SK-N-SH (cell line): ENCODE measurements at regions not wholly inside any gene's neighbourhood (a gene's known extent, or its start where the extent isn't known, plus 50 kb on each side); places are given as distances from the start of the nearest gene placed in this dataset.
A peak's percentile ranks its signal among the peaks of the same experiment; 100 is the strongest.

Experiments
- CTCF ChIA-PET: fragments of 300-600, 350-600 bp; formaldehyde crosslinking; extraction: SDS; loops from one replicate; lab custom pipeline; 2021; lab: Yijun Ruan, JAX
- POLR2A ChIA-PET: fragments of 350-600 bp; sonication (Branson Sonifier 250); formaldehyde crosslinking; extraction: SDS; loops from one replicate; lab custom pipeline; 2020; ENCODE audit warnings: antibody characterized with exemption, inconsistent platforms; lab: Yijun Ruan, JAX
- DNase-seq: peaks from one replicate; pipeline ENCODE4 v3.0.0; 2012
- H2AFZ ChIP-seq: fragments of 200-600 bp; sonication (generic); 2 replicates; pipeline ENCODE4 v1.8.1; 2016; ENCODE audit warnings: antibody characterized with exemption, mild to moderate bottlenecking, low read depth
- H3F3A ChIP-seq: fragments of 200-600 bp; sonication (generic); replicated peaks from 2 replicates; pipeline ENCODE3; 2016; ENCODE audit warnings: antibody characterized with exemption, mild to moderate bottlenecking; ENCODE audit not compliant: insufficient read depth
- H3K27ac ChIP-seq, 2 experiments: fragments of 200-500 bp in 1 of 2; fragments of 200-600 bp in 1 of 2; sonication (Bioruptor generic) in 1 of 2; sonication (generic), shearing (Covaris generic) in 1 of 2; 2 replicates each; pipeline versions ENCODE4 v1.5.1 to v1.6.1; 2014 to 2016; ENCODE audit warnings: low read depth in 2 of 2, inconsistent platforms in 1 of 2, low read length in 1 of 2, mild to moderate bottlenecking in 1 of 2, mixed read lengths in 1 of 2
- H3K27me3 ChIP-seq: fragments of 200-600 bp; sonication (generic), shearing (Covaris generic); 2 replicates; pipeline ENCODE4 v1.6.1; 2016; ENCODE audit warnings: mixed run types; ENCODE audit not compliant: insufficient read depth
- H3K36me3 ChIP-seq, 2 experiments: fragments of 200-500 bp in 1 of 2; fragments of 200-600 bp in 1 of 2; sonication (Bioruptor generic) in 1 of 2; sonication (generic) in 1 of 2; replicated peaks in 1 of 2; 2 replicates each; pipeline versions ENCODE3 to v1.5.1; 2014 to 2016; ENCODE audit warnings: low read length in 1 of 2, mild to moderate bottlenecking in 1 of 2; ENCODE audit not compliant: insufficient read depth in 2 of 2, control insufficient read depth in 1 of 2
- H3K4me1 ChIP-seq, 2 experiments: fragments of 200-500 bp in 1 of 2; fragments of 200-600 bp in 1 of 2; sonication (Bioruptor generic) in 1 of 2; sonication (generic), shearing (Covaris generic) in 1 of 2; 2 replicates each; pipeline versions ENCODE4 v1.5.1 to v1.6.1; 2014 to 2016; ENCODE audit warnings: low read depth in 1 of 2, low read length in 1 of 2, mixed run types in 1 of 2; ENCODE audit not compliant: insufficient read depth in 2 of 2, control insufficient read depth in 1 of 2
- H3K4me2 ChIP-seq: fragments of 200-600 bp; sonication (generic), shearing (Covaris generic); 2 replicates; pipeline ENCODE4 v1.6.1; 2017; ENCODE audit warnings: mixed run types
- H3K4me3 ChIP-seq, 2 experiments: fragments of 200-500 bp in 1 of 2; fragments of 200-600 bp in 1 of 2; sonication (Bioruptor generic) in 1 of 2; sonication (generic), shearing (Covaris generic) in 1 of 2; 2 replicates each; pipeline versions ENCODE4 v1.5.1 to v1.8.1; 2014 to 2016; ENCODE audit warnings: low read depth in 2 of 2, inconsistent platforms in 1 of 2, low read length in 1 of 2, mild to moderate bottlenecking in 1 of 2, mixed read lengths in 1 of 2, moderate library complexity in 1 of 2
- H3K79me2 ChIP-seq: fragments of 200-600 bp; sonication (generic); 2 replicates; pipeline ENCODE4 v1.8.1; 2017; ENCODE audit warnings: mild to moderate bottlenecking; ENCODE audit not compliant: insufficient read depth
- H3K9ac ChIP-seq: fragments of 200-600 bp; sonication (generic); 2 replicates; pipeline ENCODE4 v1.6.1; 2017; ENCODE audit warnings: mixed run types
- H3K9me2 ChIP-seq: fragments of 200-600 bp; sonication (generic); 2 replicates; pipeline ENCODE4 v1.6.1; 2017; ENCODE audit warnings: mixed run types
- H3K9me3 ChIP-seq: fragments of 200-600 bp; sonication (generic); 2 replicates; pipeline ENCODE4 v1.6.1; 2017; ENCODE audit warnings: mixed run types, mild to moderate bottlenecking, moderate library complexity
- H4K20me1 ChIP-seq: fragments of 200-600 bp; sonication (generic); 2 replicates; pipeline ENCODE4 v1.6.1; 2017; ENCODE audit warnings: mild to moderate bottlenecking, mixed run types; ENCODE audit not compliant: insufficient read depth
- CHD2 ChIP-seq: fragments of 150-350 bp; IDR thresholded peaks from 2 replicates; pipeline ENCODE4 v1.6.1; 2018; ENCODE audit warnings: low read length; ENCODE audit not compliant: partially characterized antibody
- EP300 ChIP-seq, 2 experiments: IDR thresholded peaks; 2 replicates each; pipeline versions ENCODE4 v1.4.0 to v1.6.1; 2012; ENCODE audit warnings: borderline replicate concordance in 1 of 2, low read depth in 1 of 2, low read length in 1 of 2
- GATA2 ChIP-seq: sonication (generic); formaldehyde crosslinking; IDR thresholded peaks from 2 replicates; pipeline ENCODE4 v1.5.0; 2020; ENCODE audit warnings: mild to moderate bottlenecking, missing genetic modification reagents
- JUND ChIP-seq: IDR thresholded peaks from 2 replicates; pipeline ENCODE4 v1.4.0; 2012
- MEF2A ChIP-seq: IDR thresholded peaks from 2 replicates; pipeline ENCODE4 v1.4.0; 2012; ENCODE audit warnings: low read depth, borderline replicate concordance
- MXI1 ChIP-seq: IDR thresholded peaks from 2 replicates; pipeline ENCODE4 v1.6.1; 2012; ENCODE audit warnings: mild to moderate bottlenecking, low read depth, low read length, improper control_type of control experiment
- NFIC ChIP-seq: IDR thresholded peaks from 2 replicates; pipeline ENCODE4 v1.4.0; 2012; ENCODE audit warnings: borderline replicate concordance
- POLR2AphosphoS5 ChIP-seq: IDR thresholded peaks from 2 replicates; pipeline ENCODE4 v1.6.1; 2012; ENCODE audit warnings: low read depth, low read length
- RAD21 ChIP-seq: IDR thresholded peaks from 2 replicates; pipeline ENCODE4 v1.6.1; 2012; ENCODE audit warnings: mild to moderate bottlenecking, low read length
- RCOR1 ChIP-seq: fragments of 150-350 bp; IDR thresholded peaks from 2 replicates; pipeline ENCODE4 v1.6.1; 2017; ENCODE audit warnings: antibody characterized with exemption, low read length
- RFX5 ChIP-seq: IDR thresholded peaks from 2 replicates; pipeline ENCODE4 v1.6.1; 2012; ENCODE audit warnings: mild to moderate bottlenecking, improper control_type of control experiment, low read length
- RXRA ChIP-seq: IDR thresholded peaks from 2 replicates; pipeline ENCODE4 v1.4.0; 2012; ENCODE audit warnings: low read depth, mild to moderate bottlenecking, borderline replicate concordance
- TAF1 ChIP-seq: IDR thresholded peaks from 2 replicates; pipeline ENCODE4 v1.6.1; 2012; ENCODE audit warnings: low read depth, mild to moderate bottlenecking, low read length, moderate library complexity, borderline replicate concordance
- TCF12 ChIP-seq: IDR thresholded peaks from 2 replicates; pipeline ENCODE4 v1.4.0; 2012
- WGBS: methylation state at CpG from one replicate; pipeline ENCODE4 v1.1.6; 2017; ENCODE audit warnings: low lambda C conversion rate; 5-methylcytosine and 5-hydroxymethylcytosine counted together
- TF ChIP-seq, protein P1 (sequence below): IDR thresholded peaks from 2 replicates; pipeline ENCODE4 v1.4.0; 2012; ENCODE audit warnings: low read depth, borderline replicate concordance
- TF ChIP-seq, protein P2 (sequence below): IDR thresholded peaks from 2 replicates; pipeline ENCODE4 v1.4.0; 2012; ENCODE audit warnings: low read depth, borderline replicate concordance
- TF ChIP-seq, protein P3 (sequence below): IDR thresholded peaks from 2 replicates; pipeline ENCODE4 v1.4.0; 2012; ENCODE audit warnings: low read depth
- TF ChIP-seq, protein P4 (sequence below): fragments of 150-350 bp; IDR thresholded peaks from 2 replicates; pipeline ENCODE4 v1.6.1; 2017; ENCODE audit warnings: antibody characterized with exemption, low read length, low read depth, borderline replicate concordance

DNA sequence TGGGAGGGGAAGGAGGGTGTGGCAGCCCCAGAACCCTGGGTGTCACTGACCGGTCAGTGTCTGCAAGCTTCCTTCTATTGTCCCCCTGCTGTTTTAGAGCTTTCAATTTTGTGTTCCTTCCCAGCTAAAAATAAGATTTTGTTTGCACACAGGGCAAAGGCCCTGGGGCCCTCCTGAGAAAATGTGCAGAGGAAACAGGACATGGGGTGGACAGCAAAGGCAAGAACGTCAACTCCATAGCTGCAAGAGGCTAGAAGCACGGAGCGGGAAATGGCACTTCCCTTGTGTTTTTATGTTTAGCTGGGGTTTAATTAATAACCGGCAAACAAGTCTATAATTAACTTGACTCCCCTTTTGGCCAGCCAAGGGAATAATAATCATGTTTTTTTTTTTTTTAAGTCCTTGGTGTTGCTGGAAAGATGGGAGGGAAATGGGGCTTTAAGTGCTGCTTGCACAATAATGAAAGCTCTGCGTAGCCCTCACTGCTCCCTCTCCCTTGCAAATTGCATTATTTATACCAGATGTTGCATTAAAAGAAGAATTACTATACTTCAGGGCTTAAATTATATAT is 261.4 kb upstream of the USP24 start:
- H3K79me2 ChIP-seq = no peaks in the 10 kb centered on the region
- H3F3A ChIP-seq = no peaks in the 10 kb centered on the region
- no peak overlapping the region for H2AFZ ChIP-seq
- H3K4me1 ChIP-seq = peaks cover 0 to 12% of the 10 kb centered on the region in 2 experiments; a peak in 2 of 4 replicates
- no peaks in the 10 kb centered on the region for H3K9me3 ChIP-seq
- no peak overlapping the region for H3K4me3 ChIP-seq
- CTCF ChIA-PET = interaction anchor here (1.9 to 2.3 kb wide), 2 partner anchors 101 to 1108 kb away, joined by 9 read pairs; no protein-coding TSS in a partner anchor
- no peaks in the 10 kb centered on the region for H3K27me3 ChIP-seq
- no peaks in the 10 kb centered on the region for H4K20me1 ChIP-seq
- no peak overlapping the region for H3K9ac ChIP-seq
- TF ChIP-seq RXRA = no peak
- no peak for TF ChIP-seq JUND
- TF ChIP-seq EP300 (IDR thresholded peaks at IDR 0.05; ENCODE audit: borderline replicate concordance in 1 of 2, low read depth in 1 of 2, low read length in 1 of 2) = peak in 1 of 2 experiments; percentile 47; a peak in 1 of 4 replicates
- TF ChIP-seq RAD21 = 0 out of 2 replicates have a peak, but pooled peaks have one; percentile 21
- TF ChIP-seq MXI1 = no peak
- TF ChIP-seq RFX5 = no peak
- TF ChIP-seq, protein P1, sequence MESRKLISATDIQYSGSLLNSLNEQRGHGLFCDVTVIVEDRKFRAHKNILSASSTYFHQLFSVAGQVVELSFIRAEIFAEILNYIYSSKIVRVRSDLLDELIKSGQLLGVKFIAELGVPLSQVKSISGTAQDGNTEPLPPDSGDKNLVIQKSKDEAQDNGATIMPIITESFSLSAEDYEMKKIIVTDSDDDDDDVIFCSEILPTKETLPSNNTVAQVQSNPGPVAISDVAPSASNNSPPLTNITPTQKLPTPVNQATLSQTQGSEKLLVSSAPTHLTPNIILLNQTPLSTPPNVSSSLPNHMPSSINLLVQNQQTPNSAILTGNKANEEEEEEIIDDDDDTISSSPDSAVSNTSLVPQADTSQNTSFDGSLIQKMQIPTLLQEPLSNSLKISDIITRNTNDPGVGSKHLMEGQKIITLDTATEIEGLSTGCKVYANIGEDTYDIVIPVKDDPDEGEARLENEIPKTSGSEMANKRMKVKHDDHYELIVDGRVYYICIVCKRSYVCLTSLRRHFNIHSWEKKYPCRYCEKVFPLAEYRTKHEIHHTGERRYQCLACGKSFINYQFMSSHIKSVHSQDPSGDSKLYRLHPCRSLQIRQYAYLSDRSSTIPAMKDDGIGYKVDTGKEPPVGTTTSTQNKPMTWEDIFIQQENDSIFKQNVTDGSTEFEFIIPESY = no peak
- TF ChIP-seq RCOR1 = no peak
- peak; percentile 15 for TF ChIP-seq CHD2
- TF ChIP-seq POLR2AphosphoS5 = no peak
- TF ChIP-seq, protein P2, sequence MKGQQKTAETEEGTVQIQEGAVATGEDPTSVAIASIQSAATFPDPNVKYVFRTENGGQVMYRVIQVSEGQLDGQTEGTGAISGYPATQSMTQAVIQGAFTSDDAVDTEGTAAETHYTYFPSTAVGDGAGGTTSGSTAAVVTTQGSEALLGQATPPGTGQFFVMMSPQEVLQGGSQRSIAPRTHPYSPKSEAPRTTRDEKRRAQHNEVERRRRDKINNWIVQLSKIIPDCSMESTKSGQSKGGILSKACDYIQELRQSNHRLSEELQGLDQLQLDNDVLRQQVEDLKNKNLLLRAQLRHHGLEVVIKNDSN = no peak
- TF ChIP-seq, protein P3, sequence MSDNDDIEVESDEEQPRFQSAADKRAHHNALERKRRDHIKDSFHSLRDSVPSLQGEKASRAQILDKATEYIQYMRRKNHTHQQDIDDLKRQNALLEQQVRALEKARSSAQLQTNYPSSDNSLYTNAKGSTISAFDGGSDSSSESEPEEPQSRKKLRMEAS = no peak
- TF ChIP-seq, protein P4, sequence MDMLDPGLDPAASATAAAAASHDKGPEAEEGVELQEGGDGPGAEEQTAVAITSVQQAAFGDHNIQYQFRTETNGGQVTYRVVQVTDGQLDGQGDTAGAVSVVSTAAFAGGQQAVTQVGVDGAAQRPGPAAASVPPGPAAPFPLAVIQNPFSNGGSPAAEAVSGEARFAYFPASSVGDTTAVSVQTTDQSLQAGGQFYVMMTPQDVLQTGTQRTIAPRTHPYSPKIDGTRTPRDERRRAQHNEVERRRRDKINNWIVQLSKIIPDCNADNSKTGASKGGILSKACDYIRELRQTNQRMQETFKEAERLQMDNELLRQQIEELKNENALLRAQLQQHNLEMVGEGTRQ = no peak
- no peak for TF ChIP-seq MEF2A
- no peak for TF ChIP-seq TAF1
- TF ChIP-seq NFIC = no peak
- TF ChIP-seq TCF12 = no peak
- no peak for TF ChIP-seq GATA2 (CRISPR knock-in tag)
- TF ChIP-seq, all 33 proteins: peak for 3
- peak; percentile 27 for DNase-seq
- no peaks in the 10 kb centered on the region for H3K36me3 ChIP-seq
- H3K27ac ChIP-seq = peak overlapping the region in 1 of 2 experiments; percentile 85; a peak in 2 of 4 replicates
- H3K9me2 ChIP-seq = no peaks in the 10 kb centered on the region
- POLR2A ChIA-PET = no interaction called here
- H3K4me2 ChIP-seq = no peak overlapping the region
- WGBS = 75% methylated on average over 6 of the region's 6 CpGs
